ENCODE measurements at regions not wholly inside any gene's neighbourhood (a gene's known extent, or its start where the extent isn't known, plus 50 kb on each side); places are given as distances from the start of the nearest gene placed in this dataset.

DNA sequence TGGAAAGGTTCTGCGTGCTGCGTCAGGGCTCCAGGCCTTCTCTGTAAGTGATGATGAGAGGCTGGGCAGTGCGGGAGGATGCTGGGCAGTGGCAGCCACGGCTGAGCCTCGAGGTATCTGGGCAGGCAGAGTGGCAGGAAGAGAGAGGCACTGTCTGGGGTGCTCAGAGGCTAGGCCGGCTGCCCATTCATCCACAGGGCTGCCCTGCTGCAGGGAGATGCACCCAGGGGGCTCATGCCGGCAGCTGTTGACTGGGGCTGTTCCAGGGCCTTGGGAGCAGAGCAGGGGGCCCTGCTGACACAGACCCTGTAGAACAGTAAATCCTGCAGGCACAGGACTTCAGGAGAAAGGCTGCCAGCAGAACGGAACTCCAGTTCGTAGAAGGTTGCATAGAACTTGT, 88.8 kb downstream of the BOD1 start:
- H3K36me3 ChIP-seq: no peaks in the 10 kb centered on the region
- 76 to 77% methylated on average over 9 of the region's 9 CpGs for WGBS, 2 donors
- TF ChIP-seq POLR2A (IDR thresholded peaks at IDR 0.05) (no peak), CTCF (IDR thresholded peaks at IDR 0.05) (no peak), EP300 (IDR thresholded peaks at IDR 0.05) (no peak)
- no peaks in the 10 kb centered on the region for H3K9me3 ChIP-seq
- no peaks in the 10 kb centered on the region for H3K4me1 ChIP-seq
- DNase-seq (ENCODE audit: low spot score in 2 of 2): no peak
- H3K27ac ChIP-seq: no peak overlapping the region
- H3K4me3 ChIP-seq: no peak overlapping the region
- H3K27me3 ChIP-seq: no peaks in the 10 kb centered on the region

GRCh38 chr5:173524136-173524535, 92.3 kb downstream of the BOD1 start:
- WGBS, 2 donors: 82 to 83% methylated on average over 3 of the region's 3 CpGs
- no peak for DNase-seq (ENCODE audit: low spot score in 2 of 2)
- Histone ChIP-seq H3K27me3 (no peaks in the 10 kb centered on the region), H3K9me3 (peaks cover 0 to 13% (median 3%) of the 10 kb centered on the region in 4 donors), H3K4me3 (no peak overlapping the region), H3K36me3 (no peaks in the 10 kb centered on the region), H3K27ac (no peak overlapping the region), H3K4me1 (no peaks in the 10 kb centered on the region)
- TF ChIP-seq EP300 (IDR thresholded peaks at IDR 0.05) (no peak), CTCF (IDR thresholded peaks at IDR 0.05) (no peak), POLR2A (IDR thresholded peaks at IDR 0.05) (no peak)

DNA sequence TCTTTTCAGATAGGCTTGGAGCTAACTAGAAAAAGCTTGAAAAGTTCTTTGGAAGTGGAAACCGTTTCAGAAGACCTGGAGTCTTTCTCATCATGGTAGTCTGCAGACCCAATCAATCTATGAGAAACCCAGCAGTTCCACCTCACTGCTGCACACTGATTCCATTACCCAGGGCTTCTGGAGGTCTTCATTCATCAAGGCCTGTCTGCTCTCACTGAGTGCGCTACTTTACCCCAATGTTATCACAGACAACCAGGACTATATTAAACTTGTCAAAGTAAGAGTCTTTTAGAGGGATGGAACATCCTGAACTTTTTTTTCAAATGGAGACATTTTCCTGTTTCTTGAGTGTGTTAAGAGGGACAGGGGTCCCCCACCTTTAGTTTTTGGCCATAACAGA, 93.1 kb downstream of the BOD1 start:
- H3K27ac ChIP-seq: no peak overlapping the region
- TF ChIP-seq CTCF (IDR thresholded peaks at IDR 0.05): no peak
- no peak for TF ChIP-seq POLR2A (IDR thresholded peaks at IDR 0.05)
- no peak for TF ChIP-seq EP300 (IDR thresholded peaks at IDR 0.05)
- 62 to 83% methylated on average over 2 of the region's 2 CpGs for WGBS, 2 donors
- no peak overlapping the region for H3K4me3 ChIP-seq
- H3K4me1 ChIP-seq: no peaks in the 10 kb centered on the region
- H3K27me3 ChIP-seq: no peaks in the 10 kb centered on the region
- H3K9me3 ChIP-seq: peaks cover 0 to 13% (median 3%) of the 10 kb centered on the region in 4 donors
- H3K36me3 ChIP-seq: no peaks in the 10 kb centered on the region
- DNase-seq (ENCODE audit: low spot score in 2 of 2): no peak

GRCh38 chr5:173522518-173522917, 93.9 kb downstream of the BOD1 start:
- TF ChIP-seq EP300 (IDR thresholded peaks at IDR 0.05) (no peak), CTCF (IDR thresholded peaks at IDR 0.05) (no peak), POLR2A (IDR thresholded peaks at IDR 0.05) (no peak)
- no peak overlapping the region for H3K4me3 ChIP-seq
- H3K27me3 ChIP-seq: no peaks in the 10 kb centered on the region
- no peaks in the 10 kb centered on the region for H3K36me3 ChIP-seq
- H3K9me3 ChIP-seq: peaks cover 0 to 13% (median 3%) of the 10 kb centered on the region in 4 donors
- DNase-seq (ENCODE audit: low spot score in 2 of 2): no peak
- 77 to 85% methylated on average over 1 of the region's 1 CpG for WGBS, 2 donors
- no peaks in the 10 kb centered on the region for H3K4me1 ChIP-seq
- no peak overlapping the region for H3K27ac ChIP-seq

- Histone ChIP-seq H3K27me3 (no peaks in the 10 kb centered on the region), H3K27ac (no peak overlapping the region), H3K4me3 (no peak overlapping the region), H3K4me1 (no peaks in the 10 kb centered on the region), H3K9me3 (peaks cover 0 to 13% (median 3%) of the 10 kb centered on the region in 4 donors), H3K36me3 (no peaks in the 10 kb centered on the region)
- no peak for DNase-seq (ENCODE audit: low spot score in 2 of 2)
- TF ChIP-seq EP300 (IDR thresholded peaks at IDR 0.05) (no peak), CTCF (IDR thresholded peaks at IDR 0.05) (no peak), POLR2A (IDR thresholded peaks at IDR 0.05) (no peak)
- WGBS, 2 donors: 88 to 95% methylated on average over 6 of the region's 6 CpGs
These were observed 97.6 kb downstream of the BOD1 start for GRCh38 chr5:173518856-173519255.
